GM18870 (cell line): ENCODE measurements at regions not wholly inside any gene's neighbourhood (a gene's known extent, or its start where the extent isn't known, plus 50 kb on each side); places are given as distances from the start of the nearest gene placed in this dataset.

Experiments used
- ATAC-seq: cut with Tn5 transposase; IDR thresholded peaks from one replicate; pipeline ENCODE4 v1.9.1; 2021; ENCODE audit warnings: moderate library complexity; ENCODE audit not compliant: unreplicated experiment

GRCh38 chr13:90519157-90519556, 828.3 kb upstream of the MIR17HG start:
- ATAC-seq: no peak

- ATAC-seq: no peak
Measured at GRCh38 chr13:90526711-90527110, 820.8 kb upstream of the MIR17HG start.

GRCh38 chr13:90531744-90532143, 815.7 kb upstream of the MIR17HG start:
- ATAC-seq: no peak

GRCh38 chr13:90532861-90533492, 814.5 kb upstream of the MIR17HG start:
- ATAC-seq: no peak

- ATAC-seq: no peak
Measured at GRCh38 chr13:90533866-90534265, 813.6 kb upstream of the MIR17HG start.

- no peak for ATAC-seq
Measured at GRCh38 chr13:90534617-90535370, 812.7 kb upstream of the MIR17HG start.

- no peak for ATAC-seq
Measured at GRCh38 chr13:90535421-90535820, 812.1 kb upstream of the MIR17HG start.

GRCh38 chr13:90538063-90538462, 809.4 kb upstream of the MIR17HG start:
- ATAC-seq: no peak

GRCh38 chr13:90541346-90541745, 806.1 kb upstream of the MIR17HG start:
- ATAC-seq: no peak

- ATAC-seq: no peak
Measured at GRCh38 chr13:90542959-90543505, 804.5 kb upstream of the MIR17HG start.

- no peak for ATAC-seq
Measured at GRCh38 chr13:90545070-90545840, 802.2 kb upstream of the MIR17HG start.

GRCh38 chr13:90547272-90547790, 800.2 kb upstream of the MIR17HG start:
- ATAC-seq: no peak

- no peak for ATAC-seq
Measured at GRCh38 chr13:90551253-90551652, 796.2 kb upstream of the MIR17HG start.

- no peak for ATAC-seq
Measured at GRCh38 chr13:90552702-90553101, 794.8 kb upstream of the MIR17HG start.

- ATAC-seq: no peak
Measured at GRCh38 chr13:90553159-90553558, 794.3 kb upstream of the MIR17HG start.

- no peak for ATAC-seq
Measured at GRCh38 chr13:90557626-90558025, 789.9 kb upstream of the MIR17HG start.

- no peak for ATAC-seq
Measured at GRCh38 chr13:90562443-90562842, 785.0 kb upstream of the MIR17HG start.

GRCh38 chr13:90564096-90564495, 783.4 kb upstream of the MIR17HG start:
- no peak for ATAC-seq

- ATAC-seq: no peak
Measured at GRCh38 chr13:90564566-90564965, 782.9 kb upstream of the MIR17HG start.

GRCh38 chr13:90565985-90566713, 781.3 kb upstream of the MIR17HG start:
- peak; percentile 77 for ATAC-seq

- ATAC-seq: no peak
Measured at GRCh38 chr13:90568165-90568564, 779.3 kb upstream of the MIR17HG start.
